ENCODE measurements at regions not wholly inside any gene's neighbourhood (a gene's known extent, or its start where the extent isn't known, plus 50 kb on each side); places are given as distances from the start of the nearest gene placed in this dataset. TPM values are rescaled to one million over a fixed set of nuclear protein-coding genes. Genes with fewer than 3 reads are reported as not detected.
"Not testable (repeated sequence)": the region's sequence is repeated elsewhere in the genome, so short reads cannot be mapped to it uniquely, and the experiment has no call there.

- H3K36me3 ChIP-seq (ENCODE audit: control insufficient read depth, insufficient read depth, low read length); DNase-seq (ENCODE audit: low read depth); POLR2A ChIA-PET; H3K4me3 ChIP-seq (ENCODE audit: low read depth, low read length); H3K27me3 ChIP-seq (ENCODE audit: control insufficient read depth, insufficient read depth, low read length): not testable (repeated sequence)
- CTCF ChIA-PET, result interaction anchor here (0.6 kb wide), 1 partner anchor 88 kb away, joined by 3 read pairs; no protein-coding TSS in a partner anchor
Measured at GRCh38 chr13:46437808-46438404, 50.9 kb upstream of the RUBCNL start.

Small RNAs in the stretch of these regions (small RNA-seq; reads per million reads assigned to genes)
- not detected for gene COX17P1 (ENCODE audit: insufficient read length, low read depth, low replicate concordance)

Data from BJ (cell line).